HK-2 (cell line): ENCODE measurements at regions not wholly inside any gene's neighbourhood (a gene's known extent, or its start where the extent isn't known, plus 50 kb on each side); places are given as distances from the start of the nearest gene placed in this dataset.
"Not testable (repeated sequence)": the region's sequence is repeated elsewhere in the genome, so short reads cannot be mapped to it uniquely, and the experiment has no call there.

ENCODE experiments used
- DNase-seq: peaks from one replicate; pipeline ENCODE4 v3.0.0-alpha.2; 2018; ENCODE audit not compliant: unreplicated experiment

GRCh38 chr4:66606215-66606614 is 935.9 kb upstream of the EPHA5 start:
- DNase-seq: no peak

DNA sequence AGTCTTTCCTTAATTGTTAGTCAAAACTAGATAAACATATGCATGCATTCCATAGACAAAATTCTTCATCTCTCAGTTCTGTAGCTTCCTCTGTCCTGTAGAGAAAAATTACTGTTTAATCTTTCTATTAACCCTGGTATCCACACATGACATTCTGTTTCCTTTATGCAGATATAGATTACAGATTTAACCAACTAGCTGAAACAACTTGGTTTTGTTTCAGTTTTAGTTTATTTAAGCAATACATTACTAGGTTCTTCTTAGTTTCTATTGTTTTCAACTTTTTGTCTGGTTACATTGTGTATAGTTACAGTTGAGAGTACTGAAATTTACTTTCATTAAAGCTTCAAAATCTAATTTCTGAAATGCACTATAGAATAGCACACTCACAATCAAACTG is 933.9 kb upstream of the EPHA5 start:
- no peak for DNase-seq

- no peak for DNase-seq
Observed at GRCh38 chr4:66602622-66603021, 932.3 kb upstream of the EPHA5 start.

- DNase-seq: no peak
Observed at GRCh38 chr4:66591968-66592367, 921.7 kb upstream of the EPHA5 start.

- no peak for DNase-seq
Observed at GRCh38 chr4:66590488-66591215, 920.4 kb upstream of the EPHA5 start.

DNA sequence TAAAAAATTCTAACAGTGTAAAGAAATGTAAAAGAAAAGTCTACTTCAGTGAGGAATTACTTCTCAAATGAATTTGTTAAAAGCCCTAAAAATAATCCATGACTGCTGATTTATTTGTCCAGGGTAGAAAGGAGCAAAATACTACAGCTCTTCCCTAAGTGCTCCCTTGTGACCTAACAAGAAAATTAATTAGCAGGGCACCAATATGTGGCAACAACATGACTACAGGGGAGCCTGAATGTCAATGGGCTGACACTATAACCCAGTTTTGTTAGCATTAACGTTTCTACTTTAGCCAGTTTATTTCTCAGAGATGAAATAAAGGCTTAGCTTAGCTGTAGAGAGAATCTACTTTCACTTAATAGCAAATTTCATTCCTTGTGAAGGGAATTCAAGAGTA is 918.9 kb upstream of the EPHA5 start:
- no peak for DNase-seq

DNA sequence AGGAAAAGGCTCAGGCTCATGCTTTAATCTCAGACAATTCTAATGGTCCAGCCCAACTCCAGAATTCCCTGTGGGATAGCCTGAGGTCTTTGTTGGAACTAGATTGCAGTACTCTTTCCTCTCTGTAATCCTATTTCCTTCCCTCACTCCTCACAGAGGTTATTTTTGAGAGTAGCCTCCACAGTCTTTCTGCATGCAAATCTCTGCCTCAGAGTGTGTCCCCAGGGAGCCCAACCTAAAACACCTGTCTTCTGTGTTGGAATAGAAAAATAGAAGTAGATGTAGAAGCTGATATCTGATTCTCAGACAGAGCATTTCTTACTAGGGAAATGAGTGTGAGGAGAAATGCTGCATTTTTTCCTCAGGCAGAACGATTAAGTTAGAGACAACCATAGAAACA is 915.5 kb upstream of the EPHA5 start:
- DNase-seq: no peak

DNA sequence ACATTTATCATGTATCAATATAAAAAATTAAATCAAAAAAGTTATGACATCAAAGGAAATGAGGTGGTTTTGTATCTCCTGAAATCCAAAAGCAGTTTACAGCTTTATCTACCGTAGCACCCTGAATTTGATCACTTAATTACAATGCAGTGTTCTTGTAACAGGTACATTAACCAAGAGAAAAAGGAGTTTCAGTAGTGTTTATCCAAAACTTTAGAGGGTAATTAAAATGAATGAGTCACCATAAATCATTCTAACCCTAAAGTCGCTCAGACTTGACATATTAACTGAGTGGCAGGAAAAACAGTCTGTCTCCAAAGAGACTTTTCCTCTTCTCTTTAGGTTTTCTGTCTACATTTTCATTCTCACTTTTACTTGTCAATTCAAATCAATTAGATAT is 907.6 kb upstream of the EPHA5 start:
- no peak for DNase-seq

DNA sequence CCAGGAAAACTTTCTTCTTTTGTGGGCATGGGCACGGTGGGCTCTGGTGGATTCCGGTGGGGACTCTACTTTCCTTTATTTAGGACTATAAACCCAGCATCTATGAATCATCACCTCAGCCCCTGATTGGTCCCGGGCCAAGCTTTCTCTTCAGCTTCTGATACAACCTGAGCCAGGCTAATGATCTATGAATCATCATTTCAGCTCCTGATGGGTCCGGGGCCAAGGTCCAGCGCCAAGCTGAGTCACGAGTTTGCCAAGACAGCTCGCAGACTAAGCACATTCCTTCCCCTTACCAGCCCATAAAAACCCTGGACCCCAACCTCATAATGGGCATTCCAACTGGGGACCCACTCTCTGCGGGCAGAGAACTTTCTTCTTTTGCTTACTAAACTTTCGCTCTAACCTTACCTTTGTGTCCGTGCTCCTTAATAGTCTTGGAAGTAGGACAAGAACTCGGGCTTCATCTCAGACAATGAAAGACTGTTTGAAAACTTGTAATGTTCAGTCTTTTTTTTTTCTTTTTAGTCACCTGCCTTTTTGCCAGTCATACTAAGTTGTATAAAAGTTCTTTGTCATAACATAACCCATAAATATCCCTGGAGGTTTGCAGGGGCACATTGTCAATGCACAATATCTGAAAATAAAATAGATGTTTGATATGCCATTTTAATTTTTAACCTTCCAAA is 904.9 kb upstream of the EPHA5 start:
- peak; percentile 73 for DNase-seq

- no peak for DNase-seq
Observed at GRCh38 chr4:66574145-66574978, 904.1 kb upstream of the EPHA5 start.

- no peak for DNase-seq
Observed at GRCh38 chr4:66572949-66573348, 902.7 kb upstream of the EPHA5 start.

- no peak for DNase-seq
Observed at GRCh38 chr4:66571145-66571695, 900.9 kb upstream of the EPHA5 start.

DNA sequence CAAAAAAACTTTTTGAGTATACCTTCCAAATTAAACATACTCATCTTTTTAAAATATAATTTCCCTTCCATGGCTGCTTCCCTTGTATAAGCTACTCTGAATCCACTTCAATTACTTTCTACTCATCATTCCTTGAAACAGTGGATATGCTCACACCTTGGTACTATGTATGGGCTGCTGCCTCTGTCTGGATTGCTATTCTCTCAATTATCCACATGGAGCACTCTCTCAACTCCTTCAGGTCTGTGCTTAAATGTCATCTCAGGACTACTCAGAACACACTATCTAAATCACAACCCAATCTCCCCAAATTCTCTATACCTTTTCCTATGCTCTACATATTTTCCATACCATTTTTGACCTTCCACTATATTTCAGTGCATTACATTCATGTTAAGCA is 898.9 kb upstream of the EPHA5 start:
- DNase-seq: no peak

DNA sequence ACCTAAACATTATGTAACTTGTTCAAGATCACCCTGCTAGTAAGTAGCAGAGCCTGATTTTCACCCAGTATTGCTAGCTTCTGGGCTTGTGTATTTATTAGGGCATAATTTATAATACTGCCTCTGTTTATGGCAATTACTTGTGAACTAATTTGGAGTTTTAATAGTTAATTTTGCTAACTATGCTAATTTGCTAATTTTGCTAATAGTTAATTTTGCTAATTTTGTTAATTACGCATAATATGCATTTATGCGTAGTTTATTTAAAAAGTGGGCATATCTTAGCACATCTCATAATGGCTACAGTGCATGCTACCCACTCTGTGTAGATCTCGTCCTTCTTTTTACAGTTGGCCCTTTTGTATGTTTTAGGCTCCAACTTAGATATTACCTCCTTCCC is 898.1 kb upstream of the EPHA5 start:
- DNase-seq: no peak

DNA sequence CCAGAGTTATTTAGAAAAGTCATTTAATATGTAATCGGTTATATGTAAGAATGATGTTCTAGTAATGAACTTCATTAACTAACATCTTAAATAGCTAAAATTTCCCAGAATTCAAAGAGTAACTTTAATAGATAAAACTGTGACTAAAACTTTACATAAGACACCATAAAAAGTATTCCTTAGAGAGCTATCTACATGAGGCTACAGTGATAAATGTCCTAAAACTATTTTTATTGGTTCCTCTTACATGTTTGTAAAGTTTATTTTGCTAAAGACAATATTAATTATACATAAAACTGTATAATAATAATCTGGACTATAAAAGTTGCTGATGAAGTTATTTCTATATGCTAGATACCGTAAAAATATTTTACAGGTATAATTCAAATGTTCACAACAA is 897.7 kb upstream of the EPHA5 start:
- DNase-seq: no peak

DNA sequence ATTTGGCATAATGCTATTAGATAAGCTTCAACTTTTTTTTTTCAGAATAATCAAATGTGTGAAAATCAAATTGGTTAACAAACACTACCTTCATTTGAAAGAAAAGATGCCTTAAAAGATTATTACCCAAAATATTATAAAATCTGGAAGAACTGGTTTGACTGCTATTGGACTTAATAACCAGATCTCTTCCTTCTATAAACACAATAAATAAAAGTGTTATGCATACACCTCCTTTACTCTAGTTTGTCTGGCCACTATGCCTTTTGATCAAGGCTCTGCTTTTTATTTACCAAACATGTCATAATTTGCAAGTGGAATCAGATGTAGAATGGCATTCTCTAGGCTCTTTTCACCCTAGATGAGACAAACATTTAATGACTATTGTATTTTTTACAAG is 897.3 kb upstream of the EPHA5 start:
- no peak for DNase-seq

GRCh38 chr4:66565801-66566200 is 895.5 kb upstream of the EPHA5 start:
- no peak for DNase-seq

DNA sequence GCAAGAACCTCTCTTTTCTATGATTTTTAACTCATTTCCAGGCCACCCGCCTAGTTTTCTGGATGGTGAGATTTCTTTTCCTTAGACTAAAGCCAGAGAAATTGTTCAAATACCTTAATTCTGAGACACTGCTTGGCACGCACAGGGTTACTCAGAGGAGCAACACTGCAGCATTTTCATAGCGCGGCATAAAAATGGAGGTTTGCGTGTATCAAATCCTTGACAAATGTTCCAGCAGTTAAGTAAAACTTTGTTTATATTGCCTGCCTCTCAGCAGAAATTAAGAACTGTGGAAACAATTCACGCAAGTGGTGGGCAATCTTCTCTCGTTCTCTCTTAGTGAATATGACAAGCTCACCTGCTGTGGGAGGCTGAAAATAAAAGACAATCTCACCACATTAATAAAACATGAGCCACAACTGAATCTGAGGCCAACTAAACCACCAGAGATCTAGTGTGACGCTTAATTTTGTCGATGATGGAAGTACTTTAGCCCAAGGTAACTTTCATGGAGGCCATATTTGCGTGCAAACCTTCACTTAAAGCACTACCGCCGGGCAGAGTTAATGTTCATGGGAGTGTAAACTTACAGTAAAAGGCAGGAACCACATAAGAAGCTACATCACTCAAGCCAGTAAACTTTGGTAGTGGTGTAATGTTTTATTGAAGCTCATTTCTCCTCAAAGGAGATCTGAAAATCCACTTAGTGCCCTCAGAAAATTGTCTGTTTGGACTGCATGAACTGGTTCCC is 894.8 kb upstream of the EPHA5 start:
- DNase-seq: no peak

DNA sequence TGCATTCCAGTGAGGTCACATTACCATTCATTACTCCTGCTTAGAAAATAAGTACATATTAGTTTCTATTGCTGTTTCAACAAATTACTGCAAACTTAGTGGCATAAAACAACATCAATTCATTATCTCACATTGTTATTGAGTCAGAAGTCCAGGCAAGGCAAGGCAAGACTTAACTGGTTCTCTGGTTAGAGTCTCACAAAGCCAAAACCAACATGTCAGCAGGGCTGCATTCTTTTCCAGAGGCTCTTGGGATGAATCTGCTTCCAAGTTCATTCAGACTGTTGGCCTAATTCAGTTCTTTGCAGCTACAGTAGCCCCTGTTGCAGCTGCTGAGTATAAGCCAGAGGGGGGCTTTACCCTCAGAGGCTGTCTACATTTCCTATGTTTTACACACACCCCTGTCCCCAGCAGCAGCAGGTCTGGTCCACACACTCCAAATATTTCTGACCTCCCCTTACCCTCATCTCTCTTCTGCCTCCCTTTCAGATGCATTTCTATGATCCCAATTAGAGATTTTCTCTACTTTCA is 892.1 kb upstream of the EPHA5 start:
- no peak for DNase-seq

- not testable (repeated sequence) for DNase-seq
Observed at GRCh38 chr4:66561465-66562053, 891.3 kb upstream of the EPHA5 start.

DNA sequence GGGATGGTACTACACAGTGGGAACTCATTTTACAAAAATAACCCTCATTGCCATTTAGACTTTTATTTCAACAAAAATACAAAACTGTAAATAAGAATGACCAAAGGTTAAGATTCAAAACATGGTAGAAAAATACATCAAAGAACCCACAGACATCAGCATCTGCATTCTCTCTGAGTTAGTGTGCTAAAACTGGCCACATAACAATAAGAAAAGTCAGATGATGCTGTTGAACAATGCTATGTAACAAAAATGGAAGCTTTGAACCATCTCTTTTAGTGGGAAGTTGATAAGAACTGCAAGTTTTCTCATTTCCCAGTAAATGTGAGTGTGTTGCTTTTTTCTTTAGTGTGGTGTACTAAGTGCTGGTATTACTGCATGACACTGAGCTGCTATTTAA is 888.4 kb upstream of the EPHA5 start:
- DNase-seq: no peak
